ENCODE measurements at regions not wholly inside any gene's neighbourhood (a gene's known extent, or its start where the extent isn't known, plus 50 kb on each side); places are given as distances from the start of the nearest gene placed in this dataset.

DNA sequence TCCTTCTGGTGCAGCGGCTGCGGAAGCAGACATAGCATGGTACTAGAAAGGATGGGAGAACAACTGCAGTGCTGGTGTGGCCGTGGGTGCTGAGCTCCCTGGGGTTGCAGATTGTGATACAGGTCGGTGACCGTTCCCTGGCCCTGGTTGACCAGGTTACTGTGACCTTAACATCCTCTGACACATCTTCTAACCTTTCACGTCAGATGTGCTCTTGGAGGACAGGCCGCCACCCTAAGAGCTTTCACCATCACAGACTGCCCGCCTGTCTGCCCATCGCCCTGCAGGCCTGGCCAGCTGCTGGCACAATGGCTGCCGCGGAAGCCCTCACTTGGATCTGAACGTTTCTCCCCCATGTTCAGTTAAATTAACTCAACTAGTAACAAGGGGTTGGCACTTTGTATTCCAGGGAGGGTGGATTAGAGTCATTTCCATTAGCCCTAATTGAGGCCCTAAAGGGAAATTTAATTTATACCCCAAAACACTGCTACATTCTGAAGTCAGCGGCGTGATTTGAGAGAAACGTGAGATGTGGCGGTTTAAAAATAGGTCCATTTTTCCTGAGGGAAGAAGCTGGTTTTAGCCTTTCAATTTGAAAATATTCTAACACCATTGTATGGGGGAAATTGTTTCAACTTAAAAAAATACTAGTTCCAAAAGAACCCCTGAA lies 443.9 kb upstream of the CDH4 start:
- DNase-seq (no peak), ATAC-seq (ENCODE audit: insufficient read depth, low FRiP score) (no peak)
- 93 to 96% methylated on average over 16 of the region's 16 CpGs for WGBS, 2 donors
- Histone ChIP-seq H3K9ac (ENCODE audit: insufficient read depth in 1 of 2, low read length in 2 of 2) (no peak overlapping the region), H3K27me3 (ENCODE audit: control insufficient read depth in 3 of 3, insufficient read depth in 3 of 3, low read length in 2 of 3) (no peaks in the 10 kb centered on the region), H3K9me3 (ENCODE audit: control insufficient read depth in 4 of 4, insufficient read depth in 3 of 4, low read length in 3 of 4) (peaks cover 0 to 8% (median 0%) of the 10 kb centered on the region in 4 donors), H3K27ac (ENCODE audit: low read depth in 1 of 2, low read length in 1 of 2) (no peak overlapping the region), H3K4me3 (no peak overlapping the region), H3K4me1 (ENCODE audit: control insufficient read depth in 5 of 5, insufficient read depth in 5 of 5, low read length in 5 of 5) (peaks cover 0 to 20% (median 0%) of the 10 kb centered on the region in 5 donors), H3K36me3 (ENCODE audit: control insufficient read depth in 4 of 4, insufficient read depth in 4 of 4, low read length in 4 of 4) (no peaks in the 10 kb centered on the region)
- TF ChIP-seq CTCF (IDR thresholded peaks at IDR 0.05; ENCODE audit: control extremely low read depth, extremely low read depth): no peak

DNA sequence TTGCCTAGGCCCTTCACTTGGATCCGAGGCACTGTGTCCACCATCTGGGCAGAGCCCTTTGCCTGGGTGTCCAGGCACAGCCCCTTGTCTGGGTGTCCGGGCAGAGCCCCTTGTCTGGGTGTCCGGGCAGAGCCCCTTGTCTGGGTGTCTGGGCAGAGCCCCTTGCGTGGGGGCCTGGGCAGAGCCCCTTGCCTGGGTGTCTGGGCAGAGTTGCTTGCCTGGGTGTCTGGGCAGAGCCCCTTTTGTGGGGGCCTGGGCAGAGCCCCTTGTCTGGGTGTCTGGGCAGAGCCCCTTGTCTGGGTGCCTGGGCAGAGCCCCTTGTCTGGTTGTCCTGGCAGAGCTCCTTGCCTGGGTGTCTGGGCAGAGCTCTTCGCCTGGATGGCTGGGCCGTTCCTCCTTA lies 443.4 kb upstream of the CDH4 start:
- H3K4me3 ChIP-seq: no peak overlapping the region
- no peak overlapping the region for H3K9ac ChIP-seq (ENCODE audit: insufficient read depth in 1 of 2, low read length in 2 of 2)
- H3K36me3 ChIP-seq (ENCODE audit: control insufficient read depth in 4 of 4, insufficient read depth in 4 of 4, low read length in 4 of 4): no peaks in the 10 kb centered on the region
- DNase-seq (no peak), ATAC-seq (ENCODE audit: insufficient read depth, low FRiP score) (no peak)
- peaks cover 0 to 18% (median 0%) of the 10 kb centered on the region in 5 donors for H3K4me1 ChIP-seq (ENCODE audit: control insufficient read depth in 5 of 5, insufficient read depth in 5 of 5, low read length in 5 of 5)
- H3K9me3 ChIP-seq (ENCODE audit: control insufficient read depth in 4 of 4, insufficient read depth in 3 of 4, low read length in 3 of 4): peaks cover 0 to 4% (median 0%) of the 10 kb centered on the region in 4 donors
- no peak overlapping the region for H3K27ac ChIP-seq (ENCODE audit: low read depth in 1 of 2, low read length in 1 of 2)
- no peak for TF ChIP-seq CTCF (IDR thresholded peaks at IDR 0.05; ENCODE audit: control extremely low read depth, extremely low read depth)
- no peaks in the 10 kb centered on the region for H3K27me3 ChIP-seq (ENCODE audit: control insufficient read depth in 3 of 3, insufficient read depth in 3 of 3, low read length in 2 of 3)
- 84 to 87% methylated on average over 6 of the region's 6 CpGs for WGBS, 2 donors

DNA sequence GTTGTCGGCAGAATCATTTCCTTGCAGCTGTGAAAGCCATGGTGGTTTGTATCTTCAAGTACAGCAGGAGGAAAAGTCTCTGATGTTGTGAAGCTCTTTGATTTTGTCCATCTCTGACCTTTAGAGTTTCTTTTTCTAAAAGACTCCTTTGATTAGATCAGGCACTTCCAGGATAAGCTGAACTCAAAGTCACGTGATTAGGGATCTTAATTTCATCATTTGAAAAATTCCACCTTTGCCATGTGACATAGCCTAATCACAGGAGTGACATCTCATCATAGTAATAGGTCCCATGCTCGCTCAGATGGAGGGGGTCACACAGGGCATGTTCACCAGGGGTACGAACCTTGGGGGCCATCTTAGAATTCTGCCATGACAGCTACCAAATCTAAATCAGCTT lies 441.5 kb upstream of the CDH4 start:
- no peak for TF ChIP-seq CTCF (IDR thresholded peaks at IDR 0.05; ENCODE audit: control extremely low read depth, extremely low read depth)
- DNase-seq (no peak), ATAC-seq (ENCODE audit: insufficient read depth, low FRiP score) (no peak)
- peaks cover 0 to 2% (median 0%) of the 10 kb centered on the region in 5 donors for H3K4me1 ChIP-seq (ENCODE audit: control insufficient read depth in 5 of 5, insufficient read depth in 5 of 5, low read length in 5 of 5)
- H3K9ac ChIP-seq (ENCODE audit: insufficient read depth in 1 of 2, low read length in 2 of 2): no peak overlapping the region
- H3K4me3 ChIP-seq: no peak overlapping the region
- H3K27me3 ChIP-seq (ENCODE audit: control insufficient read depth in 3 of 3, insufficient read depth in 3 of 3, low read length in 2 of 3): no peaks in the 10 kb centered on the region
- H3K27ac ChIP-seq (ENCODE audit: low read depth in 1 of 2, low read length in 1 of 2): no peak overlapping the region
- peaks cover 0 to 2% (median 0%) of the 10 kb centered on the region in 4 donors for H3K9me3 ChIP-seq (ENCODE audit: control insufficient read depth in 4 of 4, insufficient read depth in 3 of 4, low read length in 3 of 4)
- no peaks in the 10 kb centered on the region for H3K36me3 ChIP-seq (ENCODE audit: control insufficient read depth in 4 of 4, insufficient read depth in 4 of 4, low read length in 4 of 4)
- WGBS, 2 donors: 85 to 92% methylated on average over 4 of the region's 4 CpGs

GRCh38 chr20:60812561-60812960 lies 439.5 kb upstream of the CDH4 start:
- Histone ChIP-seq H3K27ac (ENCODE audit: low read depth in 1 of 2, low read length in 1 of 2) (no peak overlapping the region), H3K9ac (ENCODE audit: insufficient read depth in 1 of 2, low read length in 2 of 2) (no peak overlapping the region), H3K4me1 (ENCODE audit: control insufficient read depth in 5 of 5, insufficient read depth in 5 of 5, low read length in 5 of 5) (no peaks in the 10 kb centered on the region), H3K36me3 (ENCODE audit: control insufficient read depth in 4 of 4, insufficient read depth in 4 of 4, low read length in 4 of 4) (no peaks in the 10 kb centered on the region), H3K9me3 (ENCODE audit: control insufficient read depth in 4 of 4, insufficient read depth in 3 of 4, low read length in 3 of 4) (peaks cover 0 to 7% (median 0%) of the 10 kb centered on the region in 4 donors), H3K27me3 (ENCODE audit: control insufficient read depth in 3 of 3, insufficient read depth in 3 of 3, low read length in 2 of 3) (no peaks in the 10 kb centered on the region), H3K4me3 (no peak overlapping the region)
- no peak for TF ChIP-seq CTCF (IDR thresholded peaks at IDR 0.05; ENCODE audit: control extremely low read depth, extremely low read depth)
- no peak for DNase-seq
- WGBS, 2 donors: 68 to 85% methylated on average over 3 of the region's 3 CpGs
- no peak for ATAC-seq (ENCODE audit: insufficient read depth, low FRiP score)

All from lung (tissue), 11 donors.